ENCODE measurements at regions not wholly inside any gene's neighbourhood (a gene's known extent, or its start where the extent isn't known, plus 50 kb on each side); places are given as distances from the start of the nearest gene placed in this dataset.

- H3K9me3 ChIP-seq, result no peaks in the 10 kb centered on the region
- H3K4me3 ChIP-seq, result no peak overlapping the region
- WGBS, 2 donors (ENCODE audit: low coverage in 1 of 2), result 80% methylated on average over 1 of the region's 1 CpG; no CpG with 5 or more reads in 1 of the 2 donors
- no peak for ATAC-seq
- H3K4me1 ChIP-seq, result no peaks in the 10 kb centered on the region
- TF ChIP-seq POLR2AphosphoS5 (IDR thresholded peaks at IDR 0.05) (no peak), POLR2A (IDR thresholded peaks at IDR 0.05) (no peak), EP300 (IDR thresholded peaks at IDR 0.05) (no peak), CTCF (IDR thresholded peaks at IDR 0.05) (no peak)
- H3K27ac ChIP-seq, result no peak overlapping the region
- no peaks in the 10 kb centered on the region for H3K36me3 ChIP-seq
- H3K27me3 ChIP-seq, result peaks cover 5% of the 10 kb centered on the region
Measured at GRCh38 chr3:43874290-43874689, 183.6 kb downstream of the ABHD5 start.

- no peaks in the 10 kb centered on the region for H3K36me3 ChIP-seq
- TF ChIP-seq POLR2AphosphoS5 (IDR thresholded peaks at IDR 0.05) (no peak), CTCF (IDR thresholded peaks at IDR 0.05) (no peak), POLR2A (IDR thresholded peaks at IDR 0.05) (no peak), EP300 (IDR thresholded peaks at IDR 0.05) (no peak)
- H3K27ac ChIP-seq, result no peak overlapping the region
- 100% methylated on average over 1 of the region's 1 CpG; no CpG with 5 or more reads in 1 of the 2 donors for WGBS, 2 donors (ENCODE audit: low coverage in 1 of 2)
- no peaks in the 10 kb centered on the region for H3K4me1 ChIP-seq
- H3K4me3 ChIP-seq, result no peak overlapping the region
- no peak for ATAC-seq
- no peaks in the 10 kb centered on the region for H3K9me3 ChIP-seq
- peaks cover 5% of the 10 kb centered on the region for H3K27me3 ChIP-seq
Measured at GRCh38 chr3:43874731-43875130, 184.0 kb downstream of the ABHD5 start.

- H3K4me3 ChIP-seq, result no peak overlapping the region
- H3K27ac ChIP-seq, result no peak overlapping the region
- TF ChIP-seq EP300 (IDR thresholded peaks at IDR 0.05) (no peak), POLR2AphosphoS5 (IDR thresholded peaks at IDR 0.05) (no peak), POLR2A (IDR thresholded peaks at IDR 0.05) (no peak), CTCF (IDR thresholded peaks at IDR 0.05) (no peak)
- WGBS, 2 donors (ENCODE audit: low coverage in 1 of 2), result 79 to 82% methylated on average over 2 of the region's 2 CpGs
- H3K4me1 ChIP-seq, result no peaks in the 10 kb centered on the region
- peaks cover 5% of the 10 kb centered on the region for H3K27me3 ChIP-seq
- H3K36me3 ChIP-seq, result no peaks in the 10 kb centered on the region
- no peak for ATAC-seq
- no peaks in the 10 kb centered on the region for H3K9me3 ChIP-seq
Measured at GRCh38 chr3:43876648-43877047, 185.9 kb downstream of the ABHD5 start.

- Histone ChIP-seq H3K9me3 (no peaks in the 10 kb centered on the region), H3K36me3 (no peaks in the 10 kb centered on the region), H3K27ac (no peak overlapping the region), H3K27me3 (no peaks in the 10 kb centered on the region), H3K4me3 (no peak overlapping the region), H3K4me1 (peaks cover 0 to 14% (median 4%) of the 10 kb centered on the region in 3 donors)
- ATAC-seq, result no peak
- TF ChIP-seq EP300 (IDR thresholded peaks at IDR 0.05) (no peak), POLR2AphosphoS5 (IDR thresholded peaks at IDR 0.05) (no peak), CTCF (IDR thresholded peaks at IDR 0.05) (no peak), POLR2A (IDR thresholded peaks at IDR 0.05) (no peak)
- WGBS, 2 donors (ENCODE audit: low coverage in 1 of 2), result 30 to 38% methylated on average over 3 to 4 of the region's 4 CpGs
Measured at GRCh38 chr3:43879166-43879565, 188.4 kb downstream of the ABHD5 start.

- no peak for ATAC-seq
- Histone ChIP-seq H3K27ac (no peak overlapping the region), H3K9me3 (no peaks in the 10 kb centered on the region)
Measured at GRCh38 chr3:43882976-43883680, 192.4 kb downstream of the ABHD5 start.

More at GRCh38 chr3:43882976-43883680, 192.4 kb downstream of the ABHD5 start:
- H3K27me3 ChIP-seq, result no peaks in the 10 kb centered on the region
- no peak overlapping the region for H3K4me3 ChIP-seq
- H3K36me3 ChIP-seq, result no peaks in the 10 kb centered on the region
- peaks cover 7 to 54% (median 12%) of the 10 kb centered on the region in 3 donors for H3K4me1 ChIP-seq
- 88 to 100% methylated on average over 3 to 8 of the region's 11 CpGs for WGBS, 2 donors (ENCODE audit: low coverage in 1 of 2)
- no peak for TF ChIP-seq CTCF (IDR thresholded peaks at IDR 0.05)
- no peak for TF ChIP-seq EP300 (IDR thresholded peaks at IDR 0.05)
- no peak for TF ChIP-seq POLR2A (IDR thresholded peaks at IDR 0.05)
- no peak for TF ChIP-seq POLR2AphosphoS5 (IDR thresholded peaks at IDR 0.05)

All from gastroesophageal sphincter (tissue), 4 donors.